ENCODE measurements at regions not wholly inside any gene's neighbourhood (a gene's known extent, or its start where the extent isn't known, plus 50 kb on each side); places are given as distances from the start of the nearest gene placed in this dataset.

GRCh38 chr14:38848243-38848935 lies 254.6 kb downstream of the SEC23A start:
- TF ChIP-seq YY1 (IDR thresholded peaks at IDR 0.05; ENCODE audit: insufficient read depth, insufficient read length) (no peak), SUZ12 (IDR thresholded peaks at IDR 0.05; ENCODE audit: extremely low read depth, insufficient read depth, insufficient read length) (no peak), ZNF274 (IDR thresholded peaks at IDR 0.05; ENCODE audit: low read depth, low read length) (no peak)
